Chondrocyte (in vitro differentiated cells): ENCODE measurements at regions not wholly inside any gene's neighbourhood (a gene's known extent, or its start where the extent isn't known, plus 50 kb on each side); places are given as distances from the start of the nearest gene placed in this dataset.

Experiments
- DNase-seq: peaks from one replicate; pipeline ENCODE4 v3.0.0; 2021; ENCODE audit warnings: mixed read lengths, low spot score
- H3K27ac Mint-ChIP-seq: one replicate; pipeline ENCODE4 v1.8.0; 2021; ENCODE audit warnings: mild to moderate bottlenecking, moderate library complexity, mixed read lengths; ENCODE audit not compliant: unreplicated experiment
- H3K27me3 Mint-ChIP-seq: 2 replicates; pipeline ENCODE4 v1.8.0; 2021; ENCODE audit warnings: low read depth, mixed read lengths
- H3K36me3 Mint-ChIP-seq: 2 replicates; pipeline ENCODE4 v1.8.0; 2021; ENCODE audit warnings: low read depth, mixed read lengths
- H3K4me1 Mint-ChIP-seq: 2 replicates; pipeline ENCODE4 v1.8.0; 2021; ENCODE audit warnings: low read depth, mild to moderate bottlenecking, mixed read lengths
- H3K4me3 Mint-ChIP-seq: one replicate; pipeline ENCODE4 v1.8.0; 2021; ENCODE audit warnings: mild to moderate bottlenecking, moderate library complexity, mixed read lengths; ENCODE audit not compliant: unreplicated experiment
- H3K9me3 Mint-ChIP-seq: 2 replicates; pipeline ENCODE4 v1.8.0; 2021; ENCODE audit warnings: low read depth, mixed read lengths
- CTCF ChIP-seq: fragments of 200-600 bp; sonication (generic); IDR thresholded peaks from 2 replicates; pipeline ENCODE4 v1.5.0; 2021; ENCODE audit warnings: antibody characterized with exemption, mild to moderate bottlenecking, moderate library complexity

- Mint-ChIP-seq H3K4me3 (no peak overlapping the region), H3K9me3 (peaks cover 4% of the 10 kb centered on the region), H3K4me1 (no peaks in the 10 kb centered on the region)
These were observed 411.6 kb downstream of the STIM2 start for GRCh38 chr4:27272217-27272616.

GRCh38 chr4:27276307-27277073 is 415.8 kb downstream of the STIM2 start:
- no peak for DNase-seq
- no peak overlapping the region for H3K27ac Mint-ChIP-seq
- no peak overlapping the region for H3K4me3 Mint-ChIP-seq
- H3K9me3 Mint-ChIP-seq, result peaks cover 16% of the 10 kb centered on the region
- H3K4me1 Mint-ChIP-seq, result no peaks in the 10 kb centered on the region
- no peaks in the 10 kb centered on the region for H3K36me3 Mint-ChIP-seq
- no peaks in the 10 kb centered on the region for H3K27me3 Mint-ChIP-seq
- no peak for TF ChIP-seq CTCF

More at GRCh38 chr4:27272217-27272616, 411.6 kb downstream of the STIM2 start:
- H3K36me3 Mint-ChIP-seq, result no peaks in the 10 kb centered on the region
- TF ChIP-seq CTCF, result no peak
- H3K27me3 Mint-ChIP-seq, result no peaks in the 10 kb centered on the region
- H3K27ac Mint-ChIP-seq, result no peak overlapping the region
- no peak for DNase-seq

- no peak overlapping the region for H3K27ac Mint-ChIP-seq
- H3K27me3 Mint-ChIP-seq, result no peaks in the 10 kb centered on the region
- peaks cover 19% of the 10 kb centered on the region for H3K9me3 Mint-ChIP-seq
- H3K4me1 Mint-ChIP-seq, result no peaks in the 10 kb centered on the region
- TF ChIP-seq CTCF, result no peak
- H3K36me3 Mint-ChIP-seq, result no peaks in the 10 kb centered on the region
- DNase-seq, result no peak
- no peak overlapping the region for H3K4me3 Mint-ChIP-seq
These were observed 418.2 kb downstream of the STIM2 start for GRCh38 chr4:27278615-27279375.

GRCh38 chr4:27288496-27288895 is 427.9 kb downstream of the STIM2 start:
- H3K27ac Mint-ChIP-seq, result no peak overlapping the region
- H3K36me3 Mint-ChIP-seq, result no peaks in the 10 kb centered on the region
- no peaks in the 10 kb centered on the region for H3K4me1 Mint-ChIP-seq
- H3K9me3 Mint-ChIP-seq, result no peaks in the 10 kb centered on the region
- no peak overlapping the region for H3K4me3 Mint-ChIP-seq
- H3K27me3 Mint-ChIP-seq, result no peaks in the 10 kb centered on the region
- no peak for TF ChIP-seq CTCF
- DNase-seq, result no peak

GRCh38 chr4:27289704-27290103 is 429.1 kb downstream of the STIM2 start:
- H3K4me1 Mint-ChIP-seq, result no peaks in the 10 kb centered on the region
- no peak overlapping the region for H3K27ac Mint-ChIP-seq
- no peaks in the 10 kb centered on the region for H3K36me3 Mint-ChIP-seq
- no peak overlapping the region for H3K4me3 Mint-ChIP-seq
- no peaks in the 10 kb centered on the region for H3K27me3 Mint-ChIP-seq
- H3K9me3 Mint-ChIP-seq, result no peaks in the 10 kb centered on the region
- TF ChIP-seq CTCF, result no peak
- DNase-seq, result no peak
